Suprapubic skin (tissue), 3 donors: ENCODE measurements at regions not wholly inside any gene's neighbourhood (a gene's known extent, or its start where the extent isn't known, plus 50 kb on each side); places are given as distances from the start of the nearest gene placed in this dataset.

ENCODE experiments used
- CTCF ChIP-seq, 2 donors: fragments of 200-600 bp in 1 of 2; fragments of 450-650 bp in 1 of 2; sonication (generic) in 1 of 2; IDR thresholded peaks; one replicate each; pipeline ENCODE4 v1.5.1; 2016 to 2019; ENCODE audit warnings: antibody characterized with exemption in 2 of 2, mild to moderate bottlenecking in 1 of 2, moderate library complexity in 1 of 2
- EP300 ChIP-seq: sonication (generic); formaldehyde crosslinking; IDR thresholded peaks from one replicate; pipeline ENCODE4 v1.6.1; 2017; ENCODE audit warnings: antibody characterized with exemption
- POLR2A ChIP-seq, 2 donors: fragments of 450-650 bp; IDR thresholded peaks; one replicate each; pipeline ENCODE4 v1.6.1; 2017; ENCODE audit warnings: antibody characterized with exemption in 2 of 2, mild to moderate bottlenecking in 2 of 2, moderate library complexity in 2 of 2

- TF ChIP-seq CTCF (IDR thresholded peaks at IDR 0.05) = no peak
- no peak for TF ChIP-seq EP300
- no peak for TF ChIP-seq POLR2A (IDR thresholded peaks at IDR 0.05)
Measured at GRCh38 chr4:38605181-38605752, 58.7 kb upstream of the KLF3 start.
